Stimulated activated CD4-positive, alpha-beta T cell treated with anti-CD3 and anti-CD28 coated beads, Interleukin-1b, Interleukin-23, amount 100 ng/mL, for 4 hours (primary cell): ENCODE measurements at regions not wholly inside any gene's neighbourhood (a gene's known extent, or its start where the extent isn't known, plus 50 kb on each side); places are given as distances from the start of the nearest gene placed in this dataset.
"Not testable (repeated sequence)": the region's sequence is repeated elsewhere in the genome, so short reads cannot be mapped to it uniquely, and the experiment has no call there.

Experiments
- DNase-seq, 2 donors: peaks; one replicate each; pipeline ENCODE4 v3.0.0-alpha.2; 2020; ENCODE audit warnings: low read depth in 2 of 2

DNA sequence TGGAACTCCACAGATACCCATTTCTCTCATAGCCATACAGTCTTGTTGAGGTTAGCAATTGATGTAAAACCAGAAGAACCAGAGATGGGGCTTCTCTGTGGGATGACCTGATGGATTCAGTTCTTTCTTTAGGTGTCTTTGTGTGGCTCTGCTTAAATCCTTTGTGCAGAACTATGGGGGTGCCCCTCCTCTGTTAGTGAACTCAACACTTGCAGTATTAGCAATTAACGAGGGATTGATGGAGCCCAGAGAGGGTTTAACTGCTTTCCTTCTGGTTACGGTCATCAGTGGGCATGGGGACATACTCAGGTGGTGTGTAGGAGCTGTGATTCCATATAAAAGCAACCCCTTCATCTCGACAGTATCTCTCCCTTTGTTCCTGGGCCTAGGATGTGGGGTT, 406.8 kb upstream of the FAM98A start:
- no peak for DNase-seq

DNA sequence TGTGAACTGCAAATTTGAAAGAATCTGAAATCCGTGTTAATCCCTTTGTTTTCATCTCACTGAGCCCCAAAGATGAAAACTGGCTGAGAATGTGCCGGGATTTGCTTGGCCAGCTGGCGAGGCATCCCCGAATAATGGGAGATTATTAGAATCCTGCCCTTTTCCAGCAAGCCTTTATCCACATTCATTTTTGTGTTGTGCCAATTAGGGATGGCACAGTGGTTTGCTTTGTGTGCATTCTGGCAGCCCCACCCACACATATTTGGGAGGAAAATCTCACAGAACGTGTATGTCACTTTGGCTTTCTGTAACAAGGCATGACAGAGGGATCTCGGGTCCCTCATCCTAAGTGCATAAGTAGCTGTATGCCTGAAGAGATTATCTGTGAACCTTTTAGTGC, 405.8 kb upstream of the FAM98A start:
- DNase-seq, result no peak

DNA sequence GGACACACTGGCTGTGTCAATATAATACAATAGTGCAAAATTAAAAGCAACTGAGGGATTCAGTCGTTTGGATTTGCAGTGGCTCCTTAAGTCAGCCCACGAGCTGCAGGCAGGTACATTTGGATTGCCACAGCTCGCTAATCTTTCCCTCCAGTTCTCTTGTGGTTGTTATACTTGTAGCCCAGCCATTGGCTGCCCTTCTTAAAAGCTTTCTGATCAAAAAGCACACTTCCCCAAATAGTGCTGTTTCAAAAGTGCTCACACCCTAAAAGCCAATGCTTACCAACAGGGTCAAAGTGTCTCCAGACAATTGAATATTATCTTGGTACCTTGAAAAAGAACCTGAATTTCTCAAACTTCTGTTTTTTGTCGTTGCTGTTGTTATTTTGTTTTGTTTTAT, 404.7 kb upstream of the FAM98A start:
- DNase-seq, result no peak

DNA sequence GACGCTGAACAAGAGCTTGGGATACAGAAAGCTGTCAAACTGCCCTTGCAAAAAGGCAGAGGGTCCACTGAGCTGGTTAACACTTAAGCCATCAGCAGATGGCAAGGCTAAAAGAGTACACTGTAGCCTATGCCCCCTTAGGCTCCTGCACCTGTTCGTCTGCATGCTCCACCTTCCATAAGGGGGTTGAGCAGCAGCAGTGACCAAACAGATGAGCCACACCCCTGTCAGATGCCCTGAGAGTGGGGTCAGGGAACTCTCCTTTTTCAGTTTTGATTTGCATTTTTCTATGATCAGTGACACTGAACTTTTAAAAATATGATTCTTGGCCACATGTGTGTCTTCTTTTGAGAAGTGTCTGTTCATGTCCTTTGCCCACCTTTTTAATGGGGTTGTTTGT, 402.5 kb upstream of the FAM98A start:
- no peak for DNase-seq

DNA sequence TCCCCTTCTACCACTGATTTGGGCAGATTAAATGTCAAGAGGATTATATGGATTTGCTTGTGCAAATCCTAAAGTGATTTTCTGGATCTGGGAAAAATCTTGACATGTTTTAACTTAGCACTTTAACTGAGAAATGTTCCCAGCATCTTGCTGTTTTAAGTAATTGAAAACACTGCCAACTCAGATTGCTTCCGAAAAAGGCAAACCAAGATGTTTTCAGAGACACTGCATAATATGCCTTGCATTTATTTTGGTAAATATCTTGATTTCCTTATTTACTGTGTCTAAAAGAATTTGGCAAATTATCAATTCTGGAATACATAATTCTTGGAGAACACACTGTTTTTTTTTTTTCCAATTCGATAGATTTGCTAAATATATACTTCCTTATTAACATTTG, 385.0 kb upstream of the FAM98A start:
- DNase-seq, result no peak

DNA sequence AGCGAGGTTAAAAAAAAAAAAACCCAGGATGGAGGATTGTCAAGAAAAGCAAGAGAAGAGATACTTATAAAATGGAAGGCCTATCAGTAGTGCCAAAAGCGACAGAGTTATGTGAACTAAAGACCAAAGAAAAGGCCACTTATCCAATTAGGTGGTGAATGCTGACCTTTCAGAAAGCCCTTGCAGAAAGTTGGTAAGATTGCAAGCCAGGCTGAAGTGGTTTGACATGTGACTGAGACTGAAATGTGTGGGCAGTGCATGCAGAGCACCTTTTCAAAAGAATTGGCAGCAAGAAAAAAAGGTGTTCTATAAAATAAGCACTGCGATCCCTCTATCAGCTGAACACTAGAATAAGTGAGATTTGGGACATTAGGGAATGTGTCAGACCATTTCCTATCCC, 379.4 kb upstream of the FAM98A start:
- no peak for DNase-seq

DNA sequence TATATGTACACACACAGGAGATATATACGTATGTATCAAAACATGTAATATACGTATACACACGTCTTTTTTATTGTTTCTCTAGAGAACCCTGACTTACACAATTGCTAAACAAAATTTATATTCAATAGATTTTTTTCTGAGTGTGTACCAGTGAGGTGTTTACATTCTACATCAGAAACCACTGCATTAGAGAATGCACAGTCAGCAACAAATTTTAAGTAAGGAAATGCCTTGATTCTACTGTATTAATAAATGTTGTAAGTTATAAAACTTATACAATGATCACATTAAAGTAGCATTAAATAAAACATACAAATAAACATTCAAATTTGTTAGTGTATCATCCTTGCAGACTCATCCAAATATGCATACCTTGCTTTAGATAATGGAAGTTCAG, 376.4 kb upstream of the FAM98A start:
- no peak for DNase-seq

DNA sequence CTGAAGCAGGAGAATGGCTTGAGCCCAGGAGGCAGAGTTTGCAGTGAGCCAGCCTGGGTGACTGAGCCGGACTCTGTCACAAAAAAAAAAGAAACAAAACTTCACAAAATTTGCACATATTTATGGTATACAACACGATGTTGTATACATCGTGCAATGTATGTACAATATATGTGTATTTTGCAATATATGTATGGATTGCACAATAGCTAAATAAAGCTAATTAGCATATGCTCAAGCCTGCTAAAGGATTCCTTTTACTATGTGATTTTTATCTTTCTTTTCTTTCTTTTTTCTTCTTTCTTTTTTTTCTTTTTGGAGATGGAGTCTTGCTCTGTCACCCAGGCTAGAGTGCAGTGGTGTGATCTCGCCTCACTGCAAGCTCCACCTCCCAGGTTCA, 368.0 kb upstream of the FAM98A start:
- DNase-seq, result no peak

DNA sequence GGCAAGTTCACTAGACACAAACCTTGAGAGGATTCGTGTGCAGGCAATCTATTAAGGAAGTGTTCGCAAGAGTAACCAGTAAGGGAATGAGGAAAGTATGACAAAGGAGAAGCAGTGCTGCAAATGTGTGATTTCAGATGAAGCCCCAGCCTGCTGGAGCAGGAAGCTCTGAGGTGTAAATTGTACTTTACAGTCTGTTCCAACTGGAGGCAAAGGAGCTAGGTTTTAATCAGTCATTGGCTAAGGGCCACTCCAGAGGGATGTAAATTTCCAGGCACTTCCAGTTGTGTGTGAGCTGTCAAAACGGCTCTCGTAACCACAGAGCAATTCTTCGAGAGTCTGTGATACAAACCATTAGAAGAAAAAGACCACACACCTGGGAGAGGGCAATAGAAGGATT, 359.5 kb upstream of the FAM98A start:
- DNase-seq, result no peak

DNA sequence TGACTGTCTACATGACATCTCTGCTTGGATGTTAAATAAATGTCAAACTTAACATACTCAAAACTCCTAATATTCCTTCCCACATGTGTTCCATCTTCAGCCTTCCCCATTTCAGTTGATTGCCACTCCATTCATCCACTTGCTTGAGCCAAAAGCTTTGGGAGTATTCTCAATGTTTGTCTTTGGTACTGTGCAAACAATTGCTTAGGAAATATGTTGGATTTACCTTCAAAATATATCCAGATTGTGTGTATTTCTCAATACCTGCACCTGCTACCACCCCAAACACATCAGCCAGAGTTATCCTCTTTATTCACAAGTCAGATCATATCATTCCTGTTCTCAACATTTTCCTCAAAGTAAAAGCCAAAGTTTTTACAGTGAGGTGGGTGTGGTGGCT, 350.3 kb upstream of the FAM98A start:
- no peak for DNase-seq

DNA sequence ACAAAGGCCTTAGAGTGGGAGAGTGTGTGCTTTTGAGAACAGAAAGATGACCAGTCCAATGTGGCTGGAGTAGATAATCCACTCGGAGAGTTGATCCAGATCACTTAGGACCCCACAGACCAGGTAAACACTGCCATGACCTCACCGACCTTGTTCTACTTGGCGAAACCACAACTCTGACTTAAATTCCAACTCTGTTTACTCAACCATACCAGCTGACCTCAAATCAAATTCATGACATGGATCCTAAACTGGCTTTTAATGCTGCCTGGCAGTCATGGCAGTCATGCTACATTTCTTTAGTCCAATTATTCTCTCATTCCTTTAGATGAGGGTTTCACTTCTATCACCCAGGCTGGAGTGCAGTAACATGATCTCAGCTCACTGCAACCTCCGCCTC, 347.1 kb upstream of the FAM98A start:
- DNase-seq, result no peak

DNA sequence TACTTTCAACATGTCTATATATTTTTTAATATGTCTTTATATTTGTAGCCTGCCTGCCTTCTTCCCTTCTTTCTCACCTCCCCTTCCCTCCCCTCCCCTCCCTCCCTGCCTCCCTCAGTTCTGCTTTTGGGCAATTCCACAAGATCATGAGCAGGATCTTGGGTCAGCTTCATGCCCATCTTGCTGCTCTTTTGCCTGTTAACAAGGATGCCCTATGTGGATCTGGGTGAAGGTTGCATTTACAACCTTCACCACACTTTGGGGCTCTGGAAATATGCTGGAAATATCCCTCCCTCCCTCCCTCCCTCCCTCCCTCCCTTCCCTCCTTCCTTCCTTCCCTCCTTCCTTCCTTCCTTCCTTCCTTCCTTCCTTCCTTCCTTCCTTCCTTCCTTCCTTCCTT, 334.1 kb upstream of the FAM98A start:
- no peak for DNase-seq

DNA sequence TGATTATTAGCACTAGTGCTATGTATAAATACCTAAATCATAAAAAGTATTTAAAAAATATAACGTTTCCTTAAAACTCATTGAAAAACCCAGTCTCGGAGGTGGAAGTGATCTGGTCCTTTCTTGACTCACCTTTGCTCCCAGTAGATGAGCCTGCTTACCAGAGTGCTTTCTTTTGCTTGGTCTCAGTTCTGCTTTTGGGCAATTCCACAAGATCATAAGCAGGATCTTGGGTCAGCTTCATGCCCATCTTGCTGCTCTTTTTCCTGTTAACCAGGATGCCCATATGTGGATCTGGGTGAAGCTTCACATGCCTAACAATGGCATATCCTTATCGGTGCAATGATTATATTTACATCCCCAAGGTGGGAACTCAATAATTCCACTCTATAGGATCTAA, 332.1 kb upstream of the FAM98A start:
- no peak for DNase-seq

DNA sequence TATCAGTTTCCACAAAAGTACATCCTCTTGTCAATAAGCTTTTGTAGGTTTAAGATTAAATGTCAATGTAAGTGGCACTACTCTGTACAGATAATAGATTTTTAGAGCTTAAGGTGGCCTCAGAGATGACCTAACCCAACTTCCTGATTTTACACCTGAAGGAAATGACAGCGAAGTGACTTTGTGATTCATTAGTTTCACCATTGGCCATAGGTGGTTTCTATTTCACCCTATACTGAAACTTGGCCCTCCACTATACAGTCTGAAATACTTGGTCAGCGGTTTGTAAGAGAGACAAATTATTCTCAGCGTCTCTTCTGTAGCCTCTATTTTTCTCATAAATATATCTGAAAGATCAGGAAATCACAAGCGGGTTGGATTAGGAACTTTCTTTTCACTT, 330.4 kb upstream of the FAM98A start:
- no peak for DNase-seq

DNA sequence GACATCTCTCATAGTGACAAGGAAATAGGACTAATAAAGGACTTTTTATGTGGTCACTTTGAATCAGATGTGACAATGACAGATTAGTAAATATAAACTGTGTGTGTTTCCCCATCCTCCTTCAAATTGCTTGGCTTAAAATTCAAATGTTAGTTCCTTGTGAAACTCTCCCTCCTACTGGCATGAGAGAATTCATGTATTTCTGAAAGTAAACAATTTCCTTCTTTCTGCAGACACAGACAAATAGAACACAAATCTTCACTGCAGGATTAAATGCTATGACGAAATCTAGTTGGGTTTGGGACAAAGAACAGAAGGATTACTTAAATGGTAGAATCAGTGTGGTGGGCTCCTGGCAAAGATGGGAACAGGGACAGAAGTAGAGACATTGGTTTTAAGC, 328.7 kb upstream of the FAM98A start:
- DNase-seq, result no peak

DNA sequence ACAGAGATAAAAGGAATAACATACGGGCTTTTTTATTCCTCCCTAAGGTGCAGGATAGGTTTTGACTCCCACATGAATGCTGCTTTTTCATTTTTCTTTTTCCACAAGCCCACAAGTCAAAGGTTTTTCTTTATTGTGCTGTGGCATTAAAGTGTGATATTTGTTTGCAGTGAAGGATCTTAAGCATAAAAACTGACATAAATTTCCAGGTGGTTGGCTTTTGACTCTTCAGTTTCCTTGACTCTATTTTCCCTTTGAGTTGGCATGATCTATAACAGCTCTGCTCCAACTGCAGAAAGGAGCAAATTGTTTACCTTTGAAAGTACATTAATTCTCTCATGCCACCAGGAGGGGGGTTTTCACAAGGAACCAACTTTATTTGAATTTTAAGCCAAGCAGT, 326.2 kb upstream of the FAM98A start:
- DNase-seq, result no peak

DNA sequence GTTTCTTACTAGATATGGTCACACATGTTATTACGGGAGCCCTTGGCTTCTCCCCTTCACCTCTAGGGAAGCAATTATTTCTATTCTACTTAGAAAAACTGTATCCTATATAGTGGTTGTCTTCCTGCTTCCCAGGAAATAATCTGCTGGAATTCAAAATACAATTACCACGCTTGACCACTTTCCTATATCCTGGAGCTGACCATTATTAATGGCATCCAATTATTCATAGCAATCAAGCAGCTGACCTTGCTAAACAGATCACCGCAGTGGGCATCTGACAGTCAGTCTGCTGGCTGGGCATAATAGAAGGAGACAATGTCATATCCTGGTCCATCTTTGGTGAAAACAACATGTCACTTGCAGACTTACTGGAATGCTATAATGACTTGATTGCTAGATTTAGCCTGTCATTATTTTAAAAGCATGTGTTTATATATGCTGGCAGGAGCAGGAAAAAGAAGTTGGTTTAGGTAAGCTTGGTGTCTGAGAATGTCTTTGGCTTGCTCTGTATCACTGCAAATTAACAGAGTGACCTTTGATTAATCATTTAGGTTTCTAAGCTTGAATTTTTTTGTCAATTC, 325.6 kb upstream of the FAM98A start:
- no peak for DNase-seq

DNA sequence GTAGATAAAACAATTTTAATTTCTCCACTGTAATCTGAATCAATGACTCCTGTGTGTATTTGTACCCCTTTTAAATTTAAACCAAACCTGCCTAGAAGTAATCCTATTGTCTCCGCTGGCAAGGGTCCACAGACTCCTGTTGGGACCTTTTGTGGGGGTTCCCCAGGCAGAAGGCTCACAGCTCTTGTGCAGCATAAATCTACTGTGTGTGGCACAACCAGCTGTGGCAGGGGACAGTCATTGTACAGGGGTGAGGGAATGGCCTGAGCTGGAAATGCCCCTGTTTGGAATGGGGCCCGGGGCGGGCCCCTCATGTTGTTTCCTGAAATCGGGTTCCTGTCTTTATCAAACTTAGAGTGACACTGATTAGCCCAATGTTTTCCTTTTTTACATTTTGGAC, 318.2 kb upstream of the FAM98A start:
- DNase-seq, result no peak

DNA sequence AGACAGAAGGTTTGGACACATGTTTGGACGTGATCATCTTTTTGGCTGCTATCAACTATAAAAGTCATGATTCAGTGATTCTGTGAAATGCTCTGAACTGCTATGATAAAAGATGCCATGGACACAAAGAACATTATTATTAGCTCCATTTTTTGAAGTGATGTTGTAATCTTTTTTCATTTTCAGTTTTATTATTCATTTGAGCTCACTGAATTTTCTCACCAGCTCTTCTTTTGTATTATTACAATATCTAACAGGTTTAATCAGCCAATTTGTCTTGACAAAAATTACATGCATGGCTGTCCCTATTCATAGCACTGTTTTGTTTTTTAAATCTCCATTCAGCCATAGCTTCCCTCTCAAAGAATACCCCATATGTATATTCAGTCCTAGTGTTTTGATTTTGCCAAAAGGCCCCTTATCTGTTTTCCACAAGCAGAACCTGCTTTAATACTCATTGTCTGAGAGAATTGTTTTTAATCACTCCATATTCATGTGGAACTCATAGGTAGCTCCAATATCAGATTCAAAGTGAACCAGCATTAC, 314.0 kb upstream of the FAM98A start:
- DNase-seq, result no peak

DNA sequence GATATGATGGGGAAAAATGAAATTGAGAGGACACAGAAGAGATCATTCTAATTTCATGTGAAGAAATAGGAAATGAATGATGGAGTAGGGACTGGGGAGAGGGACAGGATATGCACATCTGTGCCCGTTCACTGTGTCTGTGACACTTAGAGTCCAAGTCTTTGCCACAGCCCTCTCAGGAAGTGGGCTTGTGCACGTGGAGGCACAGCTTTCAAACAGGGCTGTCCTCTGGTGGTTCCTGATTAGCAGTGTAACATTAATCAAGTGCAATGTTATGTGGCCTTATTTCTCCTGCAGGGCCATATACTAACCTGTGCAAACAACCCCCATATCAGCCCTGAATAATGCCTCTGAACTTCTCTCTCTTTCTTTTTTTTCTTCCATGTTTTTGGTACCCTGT, 312.2 kb upstream of the FAM98A start:
- DNase-seq, result no peak

DNA sequence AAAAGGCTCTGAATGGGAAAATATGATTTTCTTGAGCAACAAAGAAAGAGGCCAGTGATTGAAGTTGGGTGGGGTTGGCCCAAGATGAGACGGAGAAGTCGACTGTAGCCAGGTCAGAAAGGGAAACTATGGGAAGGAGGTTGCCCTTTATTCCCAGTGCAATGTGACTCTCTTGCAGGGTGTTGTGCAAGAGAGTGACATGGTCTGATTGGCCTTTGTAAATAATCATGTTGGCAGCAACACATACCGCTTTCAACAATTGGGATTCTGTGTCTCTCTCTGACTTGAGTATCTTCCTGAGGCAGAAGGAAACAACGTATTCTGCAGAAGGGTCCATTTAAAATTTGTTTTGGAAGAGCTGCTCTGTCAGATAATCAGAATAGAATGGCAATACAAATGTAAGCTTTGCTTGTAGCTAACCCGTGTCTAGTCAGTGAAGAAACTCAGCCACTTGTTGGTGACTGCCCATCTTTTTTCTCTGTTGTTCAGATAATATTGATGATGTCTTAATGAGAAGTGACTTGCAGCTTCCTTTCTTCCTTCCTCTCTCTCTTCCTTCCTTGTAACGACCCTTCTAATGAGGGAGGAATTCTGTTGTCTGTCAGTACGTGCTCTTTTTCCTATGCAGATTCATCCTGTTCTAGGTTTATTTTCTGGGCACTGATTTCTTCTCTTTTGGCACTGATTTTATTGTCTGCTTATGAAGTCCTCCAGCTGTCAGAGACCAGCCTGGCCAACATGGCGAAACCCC, 311.0 kb upstream of the FAM98A start:
- no peak for DNase-seq

DNA sequence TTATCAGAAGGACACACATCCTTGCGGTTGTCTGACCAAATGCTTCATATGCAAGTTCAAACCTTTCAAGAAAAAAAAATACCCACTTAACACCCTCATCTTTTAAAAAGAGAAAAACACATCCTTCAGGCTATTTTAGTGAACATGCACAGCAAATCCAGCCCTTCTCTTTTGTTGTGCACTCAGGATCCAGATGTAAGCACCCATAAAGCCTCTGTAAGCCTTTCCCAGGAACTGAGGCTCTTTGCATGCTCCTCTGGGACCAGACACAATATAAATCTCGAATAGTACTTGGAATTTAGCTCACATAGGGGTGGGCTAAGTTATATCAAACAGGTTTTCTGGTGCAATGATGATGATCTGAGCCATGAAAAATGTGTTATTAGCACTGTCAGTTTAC, 308.8 kb upstream of the FAM98A start:
- no peak for DNase-seq

DNA sequence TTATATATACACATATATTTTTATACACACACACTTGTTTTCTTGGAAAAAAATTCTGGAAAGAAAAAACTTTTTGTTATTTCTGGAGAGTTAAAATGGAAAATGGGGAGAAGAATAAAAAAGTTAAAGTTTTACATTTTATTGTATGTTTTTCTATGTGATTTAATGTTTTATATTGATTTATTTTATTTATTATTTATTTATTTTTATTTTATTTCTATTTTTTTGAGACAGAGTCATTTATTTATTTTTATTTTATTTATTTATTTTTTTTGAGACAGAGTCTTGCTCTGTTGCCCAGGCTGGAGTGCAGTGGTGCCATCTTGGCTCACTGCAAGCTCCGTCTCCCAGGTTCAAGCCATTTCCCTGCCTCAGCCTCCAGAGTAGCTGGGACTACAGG, 307.0 kb upstream of the FAM98A start:
- not testable (repeated sequence) for DNase-seq

DNA sequence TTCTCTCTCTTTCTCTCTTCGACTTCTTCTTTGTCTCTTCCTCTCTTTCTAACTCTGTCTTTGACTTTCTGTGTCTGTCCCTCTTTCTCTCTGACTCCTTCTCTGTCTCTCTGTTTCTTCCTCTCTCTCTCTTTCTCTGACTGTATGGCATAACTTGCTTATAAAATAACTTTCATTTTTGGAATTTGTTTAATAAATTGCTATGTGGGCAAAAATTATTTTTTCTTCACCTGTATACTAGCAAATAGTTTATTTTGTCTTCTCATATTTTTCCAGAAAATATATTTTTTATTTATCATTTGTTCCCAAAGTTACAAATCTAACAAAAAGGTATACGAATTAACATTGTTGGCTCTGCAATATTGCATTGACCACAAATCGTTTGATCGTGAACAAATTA, 305.7 kb upstream of the FAM98A start:
- no peak for DNase-seq
